ENCODE measurements at regions not wholly inside any gene's neighbourhood (a gene's known extent, or its start where the extent isn't known, plus 50 kb on each side); places are given as distances from the start of the nearest gene placed in this dataset.

DNA sequence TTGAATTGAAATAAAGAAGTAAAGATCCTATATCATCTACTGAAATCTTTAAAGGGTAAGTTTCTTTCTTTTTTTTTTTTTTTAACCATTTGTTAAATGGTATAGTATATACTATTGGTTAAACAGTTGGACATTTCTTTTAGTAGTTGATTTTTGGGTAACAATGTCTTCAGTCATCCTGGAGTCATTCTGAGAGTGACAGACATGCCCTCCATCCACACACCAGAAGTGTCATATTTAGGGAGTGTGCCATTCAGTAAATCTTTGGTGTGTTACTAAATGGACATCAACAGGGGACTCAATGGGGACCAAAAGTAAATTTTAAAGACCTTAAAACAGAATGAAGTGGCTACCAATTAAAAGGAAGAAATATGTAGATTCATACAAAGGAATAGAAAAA lies 50.8 kb upstream of the SLC39A10 start:
- no peak for ATAC-seq (ENCODE audit: poor library complexity)
- DNase-seq = no peak
- intact Hi-C loops (cut with DNase I) = no loop called here

DNA sequence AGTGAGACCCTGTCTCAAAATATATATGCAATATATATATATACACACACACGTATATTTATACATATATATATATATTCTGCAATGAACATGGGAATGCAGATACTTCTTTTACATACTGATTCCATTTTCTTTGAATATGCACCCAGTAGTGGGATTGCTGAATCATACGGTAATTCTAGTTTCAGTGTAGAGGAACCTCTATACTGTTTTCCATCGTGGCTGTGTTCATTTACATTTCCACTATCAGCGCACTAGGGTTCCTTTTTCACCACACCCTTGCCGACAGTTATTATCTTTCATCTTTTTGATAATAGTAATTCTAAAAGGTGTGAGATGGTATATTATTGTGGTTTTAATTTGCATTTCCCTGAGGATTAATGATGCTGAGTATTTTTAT lies 52.3 kb upstream of the SLC39A10 start:
- intact Hi-C loops (cut with DNase I) = no loop called here
- no peak for ATAC-seq (ENCODE audit: poor library complexity)
- DNase-seq = no peak

DNA sequence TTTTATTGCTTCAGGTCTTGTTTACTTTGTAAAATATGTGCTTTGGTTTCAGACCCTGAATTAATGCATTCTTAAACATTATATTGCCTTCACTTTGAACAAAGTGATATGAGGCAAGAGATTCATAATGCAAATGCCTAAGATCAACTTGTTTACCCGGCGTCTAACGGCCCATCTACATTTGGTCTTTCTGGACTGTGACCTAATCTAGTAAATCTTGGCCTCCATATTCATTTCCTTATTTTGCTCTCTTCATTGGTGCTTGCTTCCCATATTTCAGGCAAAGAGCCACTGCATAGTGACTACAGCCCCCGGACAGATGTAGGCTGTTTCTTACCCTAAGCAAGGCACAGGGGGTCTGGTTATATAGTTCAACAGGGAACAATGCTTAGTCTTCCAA lies 53.0 kb upstream of the SLC39A10 start:
- no peak for DNase-seq
- no peak for ATAC-seq (ENCODE audit: poor library complexity)
- intact Hi-C loops (cut with DNase I) = no loop called here

DNA sequence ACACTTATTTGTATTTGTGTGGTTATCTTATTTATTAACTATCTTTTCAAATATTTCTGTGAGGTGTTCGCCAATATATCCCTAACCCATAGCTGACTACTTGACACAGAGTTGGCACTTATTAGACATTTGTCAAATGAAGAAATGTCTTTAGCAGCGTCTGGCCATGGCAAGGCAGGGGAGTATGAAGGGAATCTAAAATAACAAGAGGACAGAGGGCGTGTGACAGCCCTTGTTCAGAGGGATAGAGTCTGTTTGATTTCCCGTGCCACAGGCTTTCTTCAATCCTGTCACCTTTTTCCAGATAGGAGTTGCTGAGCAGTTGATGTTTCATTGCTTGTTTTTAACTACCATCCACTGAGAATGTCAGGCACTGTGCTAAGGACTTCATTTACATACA lies 53.6 kb upstream of the SLC39A10 start:
- DNase-seq (no peak), ATAC-seq (ENCODE audit: poor library complexity) (peak; percentile 81)
- intact Hi-C loops (cut with DNase I) = no loop called here

DNA sequence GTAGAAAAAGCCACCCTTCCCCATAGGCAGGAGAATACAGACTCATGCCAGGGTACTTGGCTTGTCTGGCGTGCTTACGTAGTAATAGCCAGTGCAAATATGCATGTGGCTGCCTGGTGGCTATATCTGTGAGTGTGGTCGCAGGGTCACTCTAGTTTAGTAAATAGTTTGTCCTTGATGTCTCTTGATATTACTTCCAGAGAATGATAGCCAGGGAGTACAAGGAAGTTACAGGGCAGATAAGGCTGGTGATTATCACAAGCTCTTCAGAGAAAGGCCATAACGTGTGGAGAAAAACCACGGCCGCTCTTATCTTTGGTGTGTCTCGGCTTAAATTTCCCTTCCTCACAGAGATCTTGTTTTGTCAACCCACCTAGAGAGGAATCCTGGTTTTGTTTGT lies 54.3 kb upstream of the SLC39A10 start:
- DNase-seq (no peak), ATAC-seq (ENCODE audit: poor library complexity) (peak; percentile 37)
- intact Hi-C loops (cut with DNase I) = no loop called here

DNA sequence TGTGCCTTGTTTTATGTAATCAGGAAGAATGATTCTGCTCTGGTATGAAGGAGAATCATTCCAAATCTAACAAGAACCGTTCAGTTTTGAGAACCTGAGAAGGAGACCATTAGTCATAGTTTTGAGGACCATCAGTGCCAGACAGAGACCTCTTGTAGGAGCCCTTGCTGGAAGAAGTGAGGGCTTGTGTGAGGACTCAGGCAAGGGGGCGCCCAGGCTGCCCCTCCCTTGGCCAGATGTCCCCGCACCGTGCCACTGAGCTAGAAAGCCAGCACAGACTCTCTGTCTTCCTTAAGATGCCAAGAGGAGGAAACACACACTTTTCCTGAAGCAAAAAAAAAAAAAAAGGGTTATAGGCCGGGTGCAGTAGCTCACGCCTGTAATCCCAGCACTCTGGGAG lies 55.7 kb upstream of the SLC39A10 start:
- DNase-seq = no peak
- no peak for ATAC-seq (ENCODE audit: poor library complexity)
- intact Hi-C loops (cut with DNase I) = no loop called here

DNA sequence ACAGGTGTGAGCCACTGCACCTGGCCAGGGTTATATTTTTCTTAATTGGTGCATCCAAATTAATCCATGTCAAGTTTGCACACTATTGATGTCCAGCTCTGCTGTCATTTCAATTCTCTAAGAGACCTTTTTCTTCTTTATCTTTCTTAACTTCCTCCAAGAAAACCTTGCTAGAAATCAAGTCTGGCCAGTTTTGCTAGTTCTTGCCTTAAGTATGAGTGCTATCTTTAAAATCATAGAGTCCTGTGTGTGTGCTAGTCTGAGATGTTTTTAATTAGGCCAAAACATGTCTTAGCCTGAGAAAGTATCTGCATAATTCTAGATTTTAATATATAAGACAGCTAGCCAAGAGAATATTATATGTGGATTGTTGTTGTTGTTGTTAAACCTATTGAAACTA lies 56.2 kb upstream of the SLC39A10 start:
- DNase-seq = no peak
- intact Hi-C loops (cut with DNase I) = no loop called here
- ATAC-seq (ENCODE audit: poor library complexity) = no peak

DNA sequence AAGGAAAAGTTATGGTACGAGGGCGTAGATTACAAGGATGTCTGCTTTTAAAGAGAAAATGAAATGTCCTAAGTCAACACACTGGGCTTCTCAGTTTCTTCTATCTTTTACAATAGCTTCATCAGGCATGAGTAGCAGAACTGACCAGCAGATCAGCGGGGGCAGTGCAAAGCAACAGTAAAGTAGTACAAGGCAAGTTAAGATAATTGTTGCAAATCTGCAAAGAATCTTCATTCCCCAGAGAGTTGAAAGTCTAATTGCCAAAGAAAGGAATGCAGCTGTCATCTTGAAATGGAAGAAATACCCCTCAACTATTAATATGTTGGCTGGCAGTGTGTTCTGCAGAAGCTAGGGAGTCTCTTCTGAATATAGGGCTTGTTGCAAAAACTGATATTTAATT lies 60.2 kb upstream of the SLC39A10 start:
- no peak for DNase-seq
- no peak for ATAC-seq (ENCODE audit: poor library complexity)
- intact Hi-C loops (cut with DNase I) = no loop called here

DNA sequence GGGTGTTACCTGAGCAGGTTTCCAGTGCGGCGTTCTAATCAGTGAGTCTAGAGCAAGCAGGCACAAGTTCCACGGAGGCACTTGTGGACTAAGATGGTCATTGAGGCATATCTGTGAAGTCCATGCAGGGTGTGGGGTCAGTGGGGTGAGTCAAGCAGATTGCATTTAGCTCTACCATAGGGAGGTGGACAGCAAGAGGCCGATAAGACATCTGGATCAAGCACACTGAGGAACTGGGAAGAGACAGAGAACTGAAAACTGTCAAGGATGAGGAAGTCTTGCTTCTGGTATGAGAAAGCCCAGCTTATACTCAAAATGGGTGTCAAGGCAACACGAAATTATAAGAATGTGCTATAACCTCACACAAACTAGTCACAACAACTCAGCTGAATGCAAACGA lies 61.2 kb upstream of the SLC39A10 start:
- no peak for ATAC-seq (ENCODE audit: poor library complexity)
- intact Hi-C loops (cut with DNase I) = no loop called here
- DNase-seq = no peak

DNA sequence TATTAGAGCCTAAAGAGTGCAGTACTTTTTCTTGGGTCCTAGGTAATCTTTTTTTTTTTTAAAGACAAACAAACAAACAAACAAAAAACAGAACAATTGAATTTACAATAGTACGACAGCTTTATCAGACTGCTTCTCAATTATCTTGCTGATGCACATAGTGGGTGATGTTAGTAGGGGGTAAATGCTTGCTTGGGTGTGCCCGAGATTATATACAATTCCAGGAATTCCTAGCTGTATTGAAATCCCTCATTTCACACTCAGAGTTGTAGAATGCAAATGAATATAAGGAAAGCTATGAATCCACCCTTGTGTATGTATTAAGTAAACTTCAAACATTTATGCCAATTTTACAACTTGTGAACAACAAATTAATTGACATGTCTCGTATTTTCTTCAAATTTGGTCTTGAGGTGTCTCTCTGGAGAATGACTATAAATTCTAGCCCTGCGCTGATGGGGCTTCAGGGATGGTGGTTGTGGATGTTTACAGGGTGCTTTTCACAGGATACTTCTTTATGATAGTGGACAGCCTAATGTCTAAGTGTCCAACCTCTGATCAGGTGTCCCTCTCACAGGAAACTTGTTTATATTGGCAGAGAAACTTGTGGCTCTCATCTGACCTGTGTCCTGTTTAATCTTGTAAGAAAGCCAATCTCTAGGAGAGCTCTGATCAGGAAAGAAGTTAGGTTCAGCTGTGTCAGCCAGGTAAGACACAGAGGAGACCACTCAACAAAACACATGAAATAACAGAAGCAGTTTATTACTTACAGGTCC lies 61.9 kb upstream of the SLC39A10 start:
- DNase-seq = no peak
- intact Hi-C loops (cut with DNase I) = no loop called here
- no peak for ATAC-seq (ENCODE audit: poor library complexity)

DNA sequence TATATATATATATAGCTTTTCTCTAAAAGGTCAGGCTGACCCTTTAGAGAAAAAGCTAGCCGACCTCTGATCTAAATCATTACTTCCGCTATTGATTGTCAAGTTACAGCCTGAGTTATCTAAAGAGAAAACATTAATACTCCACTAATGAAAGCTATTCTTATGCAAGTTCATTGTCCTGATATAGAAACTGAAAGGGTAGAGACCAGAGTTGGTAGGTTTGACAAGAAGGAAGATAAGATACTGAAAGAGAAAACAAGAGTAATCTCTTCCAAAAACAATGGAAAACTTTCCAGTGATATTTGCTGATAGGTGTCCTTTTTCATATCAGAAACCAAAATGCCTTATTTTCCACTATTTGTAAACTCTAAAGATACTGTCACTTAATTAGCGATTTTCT lies 62.8 kb upstream of the SLC39A10 start:
- intact Hi-C loops (cut with DNase I) = no loop called here
- ATAC-seq (ENCODE audit: poor library complexity) (no peak), DNase-seq (no peak)

DNA sequence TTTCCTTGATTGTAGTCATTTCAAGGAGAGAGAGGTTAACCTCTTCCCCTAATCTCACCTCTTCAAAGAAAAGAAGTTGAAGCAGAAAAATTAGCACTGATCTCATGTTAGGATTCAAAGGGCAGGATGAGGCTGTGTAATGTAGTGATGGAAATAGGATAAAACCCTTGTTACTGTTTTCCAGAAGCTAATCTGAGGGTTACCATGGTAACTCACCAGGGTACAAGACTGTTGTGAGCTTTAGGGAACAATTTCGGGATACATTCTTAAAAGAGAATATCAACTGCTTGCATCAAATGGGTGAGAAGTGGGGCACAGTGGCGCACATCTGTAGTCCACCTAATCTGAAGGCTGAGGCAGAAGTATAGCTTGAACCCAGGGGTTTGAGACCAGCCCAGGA lies 64.9 kb upstream of the SLC39A10 start:
- ATAC-seq (ENCODE audit: poor library complexity) (no peak), DNase-seq (no peak)
- intact Hi-C loops (cut with DNase I) = no loop called here

DNA sequence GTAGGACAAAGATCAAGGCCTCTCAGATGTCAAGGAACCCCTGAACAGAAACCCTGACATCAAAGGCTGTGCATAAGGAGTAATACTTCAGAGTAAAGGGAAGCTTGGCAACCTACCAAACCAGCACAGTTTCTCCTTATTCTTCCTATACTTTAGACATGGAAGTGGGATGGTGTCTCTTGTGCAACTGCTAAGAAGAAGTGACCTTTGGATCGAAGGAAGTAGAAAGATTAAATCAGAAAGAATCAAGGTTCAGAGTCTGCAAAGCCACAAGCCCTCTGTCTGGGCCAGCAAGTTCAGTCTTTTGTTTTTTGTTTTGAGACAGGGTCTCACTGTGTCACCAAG lies 66.2 kb upstream of the SLC39A10 start:
- intact Hi-C loops (cut with DNase I) = no loop called here
- DNase-seq = no peak
- ATAC-seq (ENCODE audit: poor library complexity) = peak; percentile 27

DNA sequence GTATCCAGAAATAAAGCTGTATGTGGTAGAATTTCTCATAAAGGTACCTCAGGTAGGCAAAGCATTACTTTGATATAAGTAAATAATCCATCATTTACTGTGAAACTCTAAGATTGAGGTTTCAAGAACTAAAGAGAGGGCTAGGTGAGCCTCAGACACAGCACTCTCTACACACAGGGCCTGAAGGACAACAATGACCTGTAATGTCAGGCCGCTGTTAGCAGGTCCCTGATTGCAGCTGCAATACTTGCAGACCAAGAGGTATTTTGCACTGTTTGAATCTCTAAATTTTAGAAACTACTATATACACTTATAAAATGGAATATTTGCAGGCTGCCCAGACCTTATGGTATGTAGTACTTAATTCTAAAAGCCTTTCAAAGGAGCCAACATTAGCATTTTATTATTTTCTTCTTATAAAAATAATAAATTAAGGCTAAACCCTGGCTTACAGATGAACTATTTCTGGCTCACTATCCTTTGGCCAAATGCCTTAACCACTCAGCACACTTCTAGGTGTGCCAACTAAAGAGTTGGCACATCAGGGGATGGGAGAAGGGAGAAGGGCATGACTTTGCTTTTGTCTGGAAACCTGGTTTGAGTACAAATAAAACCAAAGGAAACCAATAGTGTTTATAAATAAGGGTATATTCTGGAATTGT lies 66.7 kb upstream of the SLC39A10 start:
- peak; percentile 94 for ATAC-seq (ENCODE audit: poor library complexity)
- intact Hi-C loops (cut with DNase I) = no loop called here
- no peak for DNase-seq

DNA sequence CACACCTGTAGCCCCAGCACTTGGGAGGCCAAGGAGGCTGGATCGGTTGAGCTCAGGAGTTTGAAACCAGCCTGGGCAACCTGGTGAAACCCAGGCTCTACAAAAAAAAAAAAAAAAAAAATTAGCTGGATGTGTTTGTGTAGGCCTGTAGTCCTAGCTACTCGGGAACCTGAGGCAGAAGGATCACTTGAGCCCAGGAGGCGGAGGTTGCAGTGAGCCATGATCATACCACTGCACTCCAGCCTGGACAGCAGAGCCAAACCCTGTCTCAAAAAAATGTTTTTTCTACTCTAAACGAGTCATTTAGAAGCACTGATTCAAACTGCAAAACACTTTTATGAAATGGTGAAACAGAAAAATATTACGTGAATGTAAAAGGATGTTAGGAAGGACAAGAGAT lies 69.1 kb upstream of the SLC39A10 start:
- no peak for DNase-seq
- intact Hi-C loops (cut with DNase I) = no loop called here
- ATAC-seq (ENCODE audit: poor library complexity) = no peak

DNA sequence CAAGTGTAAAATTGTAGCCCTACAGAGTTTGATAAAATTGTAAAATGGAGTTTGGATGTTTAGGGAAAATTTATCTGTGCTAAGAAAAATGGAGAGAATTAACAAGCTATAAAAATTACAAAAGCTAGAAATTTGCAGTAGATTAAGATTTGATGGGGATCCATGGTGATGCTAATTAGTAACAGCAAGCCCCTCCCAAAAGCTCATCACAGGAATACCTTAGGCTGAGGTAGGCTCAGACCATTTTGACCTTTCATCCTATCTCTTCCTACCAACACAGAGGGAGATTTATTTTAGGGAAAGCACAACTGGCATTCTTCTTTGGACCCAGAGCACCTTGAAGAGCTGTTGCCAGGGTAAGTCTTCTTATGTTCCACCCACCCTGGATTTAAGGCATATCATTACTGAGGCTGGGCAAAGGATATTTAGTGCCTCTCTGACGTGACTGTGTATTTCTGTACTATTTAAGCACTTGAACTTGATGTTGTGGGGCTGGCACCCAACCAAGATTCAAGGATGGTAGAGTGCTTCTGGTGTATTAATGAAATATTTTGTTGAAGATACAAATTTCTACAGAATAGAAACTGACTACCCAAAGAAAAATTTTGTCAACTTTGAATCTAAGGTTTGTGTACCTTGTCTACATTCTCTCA lies 70.8 kb upstream of the SLC39A10 start:
- DNase-seq = no peak

DNA sequence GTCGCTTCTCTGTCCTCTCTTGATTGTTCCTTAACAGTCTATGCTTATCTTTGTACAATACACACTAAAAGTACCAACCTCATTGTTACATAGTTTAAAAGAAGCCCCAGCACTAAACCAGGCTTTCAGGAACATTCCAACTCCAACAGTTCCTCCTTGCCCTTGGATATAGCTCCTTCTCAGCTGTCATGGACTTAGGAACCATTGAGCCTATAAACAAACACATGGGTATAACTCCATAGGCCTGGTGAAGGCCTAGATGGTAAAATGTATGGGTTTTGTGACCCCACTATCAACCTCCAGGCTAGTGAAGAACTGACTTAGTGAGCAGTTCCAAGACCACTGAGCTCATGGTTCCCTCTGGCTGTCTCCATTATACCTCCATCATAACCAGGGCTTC lies 74.8 kb upstream of the SLC39A10 start:
- no peak for ATAC-seq (ENCODE audit: poor library complexity)
- intact Hi-C loops (cut with DNase I) = no loop called here
- no peak for DNase-seq

More for the DNA sequence above, 70.8 kb upstream of the SLC39A10 start:
- intact Hi-C loops (cut with DNase I) = no loop called here
- peak; percentile 43 for ATAC-seq (ENCODE audit: poor library complexity)

DNA sequence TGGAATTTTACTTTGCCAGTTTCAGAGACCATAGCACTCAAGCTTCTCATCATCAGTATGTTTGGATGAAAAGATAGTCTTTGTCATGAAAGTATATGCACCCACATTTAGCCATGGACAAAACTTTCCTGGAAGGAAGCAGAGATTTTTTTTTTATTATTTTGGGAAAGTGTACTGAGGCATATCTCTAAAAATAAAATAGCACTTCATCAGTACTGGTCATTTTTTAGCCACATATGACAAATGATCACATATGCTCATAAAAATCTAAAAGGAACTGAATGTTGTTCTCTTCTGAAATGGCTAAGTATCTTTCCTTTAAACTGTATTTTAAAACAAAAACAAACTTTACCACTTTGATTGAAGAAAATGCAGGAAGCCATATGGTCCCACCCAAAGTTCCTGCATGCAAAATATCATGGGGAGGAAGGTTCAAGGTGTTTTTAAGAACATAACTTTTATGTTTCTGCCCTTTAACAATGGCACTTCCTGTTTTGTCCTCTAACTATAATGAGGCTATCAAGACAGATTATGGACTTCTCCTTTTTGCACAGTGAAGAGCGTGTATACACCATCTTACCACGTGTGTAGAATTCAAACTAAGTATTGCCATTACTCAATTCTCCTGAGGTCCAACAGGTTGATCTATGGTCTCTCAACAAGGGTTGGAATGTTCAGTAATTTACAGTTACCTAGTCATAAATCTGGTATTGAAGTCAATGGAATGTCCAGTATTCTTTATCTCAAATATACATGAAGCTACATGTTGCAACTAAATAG lies 77.1 kb upstream of the SLC39A10 start:
- intact Hi-C loops (cut with DNase I) = loop anchor here (5.0 kb wide), 1 partner anchor 77 kb away; the partner anchor contains the start of gene SLC39A10
- DNase-seq = no peak
- ATAC-seq (ENCODE audit: poor library complexity) = no peak

DNA sequence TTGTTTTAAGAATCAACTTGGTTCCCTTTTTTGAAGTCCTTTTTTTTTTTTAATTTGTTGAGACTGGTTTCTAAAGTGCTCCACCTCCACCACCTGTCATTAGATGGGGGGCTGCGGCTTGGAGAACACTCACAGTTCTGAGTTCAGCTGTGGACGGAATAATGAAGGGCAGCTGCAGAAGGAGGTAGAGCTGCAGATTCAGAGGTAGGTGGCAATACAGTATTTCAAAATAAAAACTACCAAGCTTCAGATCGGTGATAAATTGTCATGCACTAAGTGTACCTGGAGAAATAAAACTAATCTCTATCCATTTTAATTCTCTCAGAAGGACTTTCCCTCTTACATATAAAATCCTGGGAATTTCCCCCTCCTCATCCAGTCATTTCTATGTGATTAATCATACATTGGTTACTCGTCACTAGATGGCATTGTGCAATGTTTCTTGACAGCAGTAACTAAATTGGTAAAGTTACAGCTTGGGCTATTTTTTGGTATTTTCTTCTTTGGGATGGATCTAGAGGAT lies 81.1 kb upstream of the SLC39A10 start:
- intact Hi-C loops (cut with DNase I) = loop anchor here (5.0 kb wide), 1 partner anchor 81 kb away; the partner anchor contains the start of gene SLC39A10
- ATAC-seq (ENCODE audit: poor library complexity) (peak; percentile 76), DNase-seq (no peak)
